ENCODE measurements at regions not wholly inside any gene's neighbourhood (a gene's known extent, or its start where the extent isn't known, plus 50 kb on each side); places are given as distances from the start of the nearest gene placed in this dataset.

- DNase-seq, result no peak
Observed at GRCh38 chr5:167243463-167243862, 1048.0 kb upstream of the WWC1 start.

DNA sequence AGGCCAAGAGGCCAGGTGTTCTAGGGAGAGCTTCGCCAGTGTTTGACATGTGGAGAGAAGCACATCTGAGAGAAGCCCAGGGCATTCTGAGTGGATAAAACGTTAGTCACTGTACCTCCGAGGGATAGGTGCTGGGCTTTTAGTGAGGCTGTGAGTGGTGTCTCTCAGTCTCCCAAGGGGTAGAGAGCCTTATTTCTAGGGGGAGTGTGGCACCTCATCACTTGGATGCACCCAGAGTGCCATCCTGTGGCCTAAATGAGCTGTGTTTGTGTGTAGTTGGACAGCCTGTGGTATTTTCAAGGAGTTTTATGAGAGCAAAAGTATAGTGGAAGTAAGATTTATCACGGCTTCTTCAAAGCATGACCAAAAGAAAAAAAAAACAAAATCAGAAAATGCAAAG, 1046.9 kb upstream of the WWC1 start:
- no peak for DNase-seq

DNA sequence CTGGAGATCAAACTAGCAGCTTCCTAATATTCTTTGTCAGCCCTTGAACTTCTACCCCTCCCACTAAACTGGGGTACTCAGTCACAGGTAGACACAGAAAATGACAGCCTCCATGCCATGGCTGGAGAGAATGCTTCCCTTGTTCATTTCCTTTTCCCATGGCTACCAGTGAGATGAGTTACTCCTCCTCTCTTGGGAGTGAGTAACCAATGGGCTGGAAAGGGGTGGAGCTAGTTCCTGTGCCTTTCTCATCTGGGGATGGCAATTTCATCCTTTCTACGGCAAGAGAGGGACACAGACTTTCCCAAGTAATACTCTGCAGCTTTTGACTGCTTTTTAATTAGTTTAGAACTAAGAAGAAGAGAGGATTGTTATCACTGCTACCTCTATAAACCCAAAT, 1045.6 kb upstream of the WWC1 start:
- DNase-seq, result no peak

- no peak for DNase-seq
Observed at GRCh38 chr5:167247816-167248215, 1043.6 kb upstream of the WWC1 start.

DNA sequence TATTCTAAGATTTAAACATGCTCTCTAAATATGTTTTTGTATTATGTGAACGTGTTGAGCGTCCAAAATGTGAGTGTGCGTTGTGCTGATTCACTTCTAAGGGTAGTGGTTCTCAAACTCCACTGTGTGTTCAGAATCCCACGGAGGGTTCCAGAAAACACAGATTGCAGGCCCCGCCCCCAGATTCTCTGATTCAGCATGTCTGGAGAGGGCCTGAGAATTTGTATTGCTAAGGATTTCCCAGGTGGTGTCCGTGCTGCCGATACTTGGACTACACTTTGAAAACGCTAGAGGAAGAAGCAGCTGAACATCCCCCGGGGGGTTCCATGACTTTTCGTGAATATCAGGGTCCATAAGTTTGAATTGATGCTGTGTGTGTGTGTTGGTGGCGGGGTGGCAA, 1043.2 kb upstream of the WWC1 start:
- no peak for DNase-seq

- no peak for DNase-seq
Observed at GRCh38 chr5:167250996-167251395, 1040.4 kb upstream of the WWC1 start.

DNA sequence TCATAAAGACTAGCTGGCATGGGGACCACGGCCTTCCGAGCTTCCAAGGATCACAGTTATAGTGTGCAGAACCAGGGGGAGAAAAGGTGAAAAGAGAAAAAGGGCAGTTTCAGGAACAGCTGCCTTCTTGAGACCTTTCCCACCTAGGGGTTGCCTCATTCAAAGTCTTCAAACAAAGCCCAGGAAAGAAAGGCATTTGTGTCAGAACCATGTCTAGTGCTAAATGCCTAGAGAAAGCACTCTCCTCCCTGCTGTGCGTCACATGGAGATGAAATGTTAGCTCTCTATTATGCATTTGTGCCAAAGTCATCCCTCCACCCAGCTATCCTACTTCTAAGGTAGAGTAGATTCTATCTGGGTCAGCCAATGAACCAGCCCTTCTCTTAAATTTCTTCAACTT, 1037.3 kb upstream of the WWC1 start:
- DNase-seq, result no peak

GRCh38 chr5:167255926-167256325, 1035.5 kb upstream of the WWC1 start:
- DNase-seq, result no peak

- no peak for DNase-seq
Observed at GRCh38 chr5:167259806-167260205, 1031.6 kb upstream of the WWC1 start.

- DNase-seq, result no peak
Observed at GRCh38 chr5:167261309-167262100, 1029.9 kb upstream of the WWC1 start.

GRCh38 chr5:167263185-167263584, 1028.3 kb upstream of the WWC1 start:
- no peak for DNase-seq

- no peak for DNase-seq
Observed at GRCh38 chr5:167264348-167264747, 1027.1 kb upstream of the WWC1 start.

DNA sequence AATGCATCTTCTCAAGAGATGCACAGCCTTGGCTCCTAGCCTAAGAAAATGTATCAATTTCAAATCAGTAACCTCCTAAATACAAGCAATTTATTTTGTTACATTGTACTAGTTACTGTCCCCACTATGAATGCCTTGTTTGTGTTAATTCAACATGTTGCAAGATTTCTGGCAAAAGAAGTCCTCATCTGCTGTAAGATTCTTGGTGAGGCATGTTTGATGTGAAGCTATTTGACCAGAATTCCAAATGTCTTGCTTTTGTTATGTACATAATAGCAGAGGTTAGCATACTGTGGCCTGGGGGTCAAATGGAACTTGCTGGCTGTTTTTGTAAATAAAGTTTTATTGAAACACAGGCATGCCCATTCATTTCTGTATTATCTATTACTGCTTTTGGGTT, 1023.1 kb upstream of the WWC1 start:
- no peak for DNase-seq

DNA sequence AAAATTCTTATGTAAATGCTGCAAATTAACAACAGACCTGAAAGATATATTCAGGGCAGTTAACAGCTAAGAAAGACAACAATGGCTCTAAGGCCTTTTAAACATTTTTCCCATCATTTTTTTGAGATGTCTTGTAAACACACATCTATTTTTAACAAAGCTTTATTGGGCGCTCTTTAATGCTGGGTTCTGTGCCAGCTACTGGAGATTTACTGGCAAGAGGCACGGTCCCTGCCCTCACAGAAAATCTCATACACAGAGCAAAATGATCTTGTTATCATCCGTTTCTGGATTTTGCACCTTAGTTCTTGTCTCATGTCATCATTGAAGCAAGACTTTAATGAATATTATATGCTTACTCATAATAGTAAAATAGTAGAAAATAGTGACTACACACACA, 1022.3 kb upstream of the WWC1 start:
- no peak for DNase-seq

DNA sequence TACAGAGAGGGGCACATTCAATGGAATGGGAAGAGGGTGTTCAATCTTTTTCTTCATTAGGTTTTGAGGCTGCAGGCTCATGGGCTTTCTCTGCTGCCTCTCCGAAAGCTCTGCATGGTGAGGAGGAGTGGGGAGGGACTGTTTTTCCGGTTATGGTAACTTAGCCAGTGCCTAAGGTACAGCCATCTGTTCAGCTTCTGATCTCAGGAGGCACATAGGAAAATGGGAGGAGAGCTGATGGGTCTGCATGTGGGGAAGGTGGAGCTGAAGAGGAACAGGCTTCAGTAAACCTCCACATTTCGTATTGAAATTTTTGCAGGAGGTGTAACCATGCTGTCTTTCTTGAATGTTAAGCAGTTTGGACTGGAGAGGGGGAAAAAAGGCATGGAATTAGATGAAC, 1020.4 kb upstream of the WWC1 start:
- no peak for DNase-seq

DNA sequence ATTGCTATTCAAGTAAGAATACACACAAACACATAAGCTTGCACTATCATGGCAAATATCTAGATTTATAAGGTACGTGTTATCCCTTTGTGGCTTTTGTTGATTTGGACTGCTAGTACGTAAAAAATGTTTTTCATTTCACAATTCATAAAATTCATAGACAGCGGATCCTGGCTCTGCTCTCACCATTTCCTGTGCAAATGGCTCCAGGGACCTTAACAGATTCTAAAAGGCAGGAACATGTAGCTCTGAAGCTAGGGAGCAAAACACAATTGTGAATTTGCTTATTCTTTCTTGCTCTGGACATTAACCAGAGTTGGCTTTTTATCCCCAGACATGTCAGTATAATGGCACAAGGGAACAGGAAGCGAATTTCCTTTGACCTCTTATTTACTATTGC, 1019.9 kb upstream of the WWC1 start:
- no peak for DNase-seq

DNA sequence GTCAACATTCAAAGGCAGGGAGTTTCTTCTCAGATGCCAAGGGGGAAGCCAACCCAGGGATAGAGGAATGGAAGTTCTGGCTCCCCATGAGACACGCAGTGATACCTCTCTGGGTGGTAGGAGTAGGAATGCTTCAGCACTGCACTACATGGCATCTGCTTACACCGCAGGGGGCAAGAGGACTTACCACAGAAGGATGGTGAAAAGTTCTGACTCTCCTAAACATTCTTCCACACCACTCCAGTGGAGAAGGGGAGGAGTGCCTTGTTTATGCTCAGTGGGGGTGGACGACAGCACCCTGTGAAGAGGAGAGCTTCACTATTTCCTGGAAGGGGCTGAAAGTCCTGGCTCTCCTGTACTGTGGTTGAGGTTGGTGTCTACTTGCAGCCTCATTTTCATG, 1011.3 kb upstream of the WWC1 start:
- DNase-seq, result no peak

DNA sequence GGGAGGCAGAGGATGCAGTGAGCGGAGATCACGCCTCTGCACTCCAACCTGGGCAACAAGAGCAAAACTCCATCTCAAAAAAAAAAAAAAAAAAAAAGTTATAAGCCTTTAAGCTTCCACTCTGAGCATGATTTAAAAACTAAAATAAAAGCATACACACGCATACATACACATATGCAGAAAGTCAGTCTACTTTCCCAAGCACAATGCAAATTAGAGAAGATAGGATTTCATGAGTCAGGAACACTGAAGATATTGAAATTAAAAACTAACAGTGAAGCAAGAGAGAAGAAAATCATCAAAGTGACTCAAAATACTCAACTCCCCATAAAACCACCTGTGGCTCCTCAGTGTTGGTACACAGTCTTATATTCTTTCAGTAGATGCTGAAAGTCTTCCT, 1009.5 kb upstream of the WWC1 start:
- DNase-seq, result no peak

- DNase-seq, result no peak
Observed at GRCh38 chr5:167283691-167284090, 1007.8 kb upstream of the WWC1 start.

DNA sequence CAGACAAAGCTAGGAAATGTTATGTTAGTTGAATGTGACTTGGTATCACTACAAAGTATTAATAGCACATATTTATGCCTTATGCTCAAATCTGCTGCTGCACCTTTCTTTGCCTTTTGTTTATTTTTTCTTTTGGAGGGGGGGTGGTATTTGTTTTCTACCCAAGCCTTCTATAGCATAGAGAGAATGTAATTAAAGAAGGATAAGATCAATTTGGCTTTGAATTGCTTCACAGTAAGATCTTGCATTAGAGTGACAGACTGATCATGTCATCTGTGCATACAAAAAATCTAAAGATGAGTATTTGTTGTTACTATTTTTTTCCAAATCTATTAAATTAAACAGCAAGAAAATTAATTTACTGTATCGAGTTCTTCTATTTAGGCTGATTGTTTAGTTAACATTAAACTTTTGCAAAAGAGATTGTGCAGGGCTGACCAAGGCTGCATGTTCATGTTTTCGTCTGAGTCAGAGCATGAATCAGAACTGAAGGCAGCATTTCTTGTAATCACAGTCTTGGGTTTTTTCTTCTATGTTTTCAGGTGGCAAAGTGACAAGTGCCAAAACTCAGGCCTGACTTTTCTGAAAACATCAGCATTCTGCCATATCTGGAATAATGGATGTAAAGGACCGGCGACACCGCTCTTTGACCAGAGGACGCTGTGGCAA, 1007.1 kb upstream of the WWC1 start:
- no peak for DNase-seq

DNA sequence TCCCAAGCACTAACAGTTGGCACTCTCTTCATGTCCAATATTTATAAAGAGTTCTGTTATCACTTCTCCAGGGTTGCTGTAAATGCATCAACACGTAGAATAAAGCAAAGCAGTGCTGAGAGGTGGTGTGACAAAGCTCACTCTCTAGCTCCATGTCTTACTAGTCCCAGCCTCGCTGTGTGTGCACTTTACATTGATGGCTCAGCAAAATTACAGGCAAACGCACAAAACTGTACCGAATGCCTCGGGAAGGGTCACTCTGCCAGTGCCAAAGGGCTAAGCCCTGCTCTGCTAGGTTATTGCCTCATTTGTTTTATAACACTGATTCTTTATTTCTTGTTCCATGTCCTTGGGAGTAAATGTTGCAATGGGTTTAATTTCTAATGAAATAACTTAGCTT, 1005.9 kb upstream of the WWC1 start:
- no peak for DNase-seq

- no peak for DNase-seq
Observed at GRCh38 chr5:167286891-167287290, 1004.6 kb upstream of the WWC1 start.

- no peak for DNase-seq
Observed at GRCh38 chr5:167290478-167290877, 1001.0 kb upstream of the WWC1 start.

GRCh38 chr5:167294882-167295680, 996.4 kb upstream of the WWC1 start:
- DNase-seq, result no peak

Measured in T-helper 2 cell (primary cell).